PFSK-1 (cell line): ENCODE measurements at regions not wholly inside any gene's neighbourhood (a gene's known extent, or its start where the extent isn't known, plus 50 kb on each side); places are given as distances from the start of the nearest gene placed in this dataset.

Source experiments
- SIN3A ChIP-seq: IDR thresholded peaks from 2 replicates; pipeline ENCODE4 v1.6.1; 2012; ENCODE audit warnings: mild to moderate bottlenecking, low read length, moderate library complexity, borderline replicate concordance; ENCODE audit not compliant: insufficient read depth
- TF ChIP-seq, protein P1 (sequence below), 2 experiments: IDR thresholded peaks; 2 replicates each; pipeline versions ENCODE4 v1.6.1 to v1.8.0; 2011 to 2012; ENCODE audit warnings: low read depth in 2 of 2, low read length in 2 of 2, control low read depth in 1 of 2, inconsistent platforms in 1 of 2, mild to moderate bottlenecking in 1 of 2, moderate library complexity in 1 of 2; ENCODE audit not compliant: insufficient read depth in 1 of 2

DNA sequence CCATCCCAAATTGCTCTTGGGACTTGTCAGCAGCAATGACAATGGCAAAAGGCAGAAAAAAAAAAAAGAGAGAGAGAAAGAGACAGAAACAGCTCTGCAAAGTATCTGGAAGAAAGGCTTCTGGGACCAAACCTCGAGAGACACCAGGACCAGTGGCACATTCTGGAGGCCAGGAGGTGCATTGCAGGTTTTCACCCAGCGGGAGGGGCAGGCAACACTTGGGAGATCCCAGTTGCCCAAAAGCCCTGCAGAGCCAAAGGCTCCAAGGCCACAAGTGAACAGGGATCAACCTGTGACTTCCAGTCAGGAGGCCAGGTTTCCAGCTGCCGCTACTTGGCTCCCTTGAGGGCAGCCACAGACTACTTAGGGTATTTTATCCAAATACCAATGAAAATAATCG lies 110.8 kb upstream of the CDH5 start:
- TF ChIP-seq SIN3A, result no peak
- TF ChIP-seq, protein P1, sequence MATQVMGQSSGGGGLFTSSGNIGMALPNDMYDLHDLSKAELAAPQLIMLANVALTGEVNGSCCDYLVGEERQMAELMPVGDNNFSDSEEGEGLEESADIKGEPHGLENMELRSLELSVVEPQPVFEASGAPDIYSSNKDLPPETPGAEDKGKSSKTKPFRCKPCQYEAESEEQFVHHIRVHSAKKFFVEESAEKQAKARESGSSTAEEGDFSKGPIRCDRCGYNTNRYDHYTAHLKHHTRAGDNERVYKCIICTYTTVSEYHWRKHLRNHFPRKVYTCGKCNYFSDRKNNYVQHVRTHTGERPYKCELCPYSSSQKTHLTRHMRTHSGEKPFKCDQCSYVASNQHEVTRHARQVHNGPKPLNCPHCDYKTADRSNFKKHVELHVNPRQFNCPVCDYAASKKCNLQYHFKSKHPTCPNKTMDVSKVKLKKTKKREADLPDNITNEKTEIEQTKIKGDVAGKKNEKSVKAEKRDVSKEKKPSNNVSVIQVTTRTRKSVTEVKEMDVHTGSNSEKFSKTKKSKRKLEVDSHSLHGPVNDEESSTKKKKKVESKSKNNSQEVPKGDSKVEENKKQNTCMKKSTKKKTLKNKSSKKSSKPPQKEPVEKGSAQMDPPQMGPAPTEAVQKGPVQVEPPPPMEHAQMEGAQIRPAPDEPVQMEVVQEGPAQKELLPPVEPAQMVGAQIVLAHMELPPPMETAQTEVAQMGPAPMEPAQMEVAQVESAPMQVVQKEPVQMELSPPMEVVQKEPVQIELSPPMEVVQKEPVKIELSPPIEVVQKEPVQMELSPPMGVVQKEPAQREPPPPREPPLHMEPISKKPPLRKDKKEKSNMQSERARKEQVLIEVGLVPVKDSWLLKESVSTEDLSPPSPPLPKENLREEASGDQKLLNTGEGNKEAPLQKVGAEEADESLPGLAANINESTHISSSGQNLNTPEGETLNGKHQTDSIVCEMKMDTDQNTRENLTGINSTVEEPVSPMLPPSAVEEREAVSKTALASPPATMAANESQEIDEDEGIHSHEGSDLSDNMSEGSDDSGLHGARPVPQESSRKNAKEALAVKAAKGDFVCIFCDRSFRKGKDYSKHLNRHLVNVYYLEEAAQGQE (IDR thresholded peaks at IDR 0.05; ENCODE audit: insufficient read depth in 1 of 2, low read depth in 2 of 2, low read length in 2 of 2), result no peak
